Thyroid gland (tissue), 4 donors: ENCODE measurements at regions not wholly inside any gene's neighbourhood (a gene's known extent, or its start where the extent isn't known, plus 50 kb on each side); places are given as distances from the start of the nearest gene placed in this dataset.

Experiments
- CTCF ChIP-seq, 6 experiments: fragments of 200-600 bp in 3 of 6; fragments of 450-650 bp in 3 of 6; sonication (generic) in 3 of 6; IDR thresholded peaks; one replicate each; pipeline ENCODE4 v1.5.1; 2016 to 2019; ENCODE audit warnings: antibody characterized with exemption in 6 of 6, mild to moderate bottlenecking in 2 of 6, inconsistent platforms in 1 of 6, moderate library complexity in 1 of 6
- POLR2A ChIP-seq, 2 donors: fragments of 450-650 bp; IDR thresholded peaks; one replicate each; pipeline ENCODE4 v1.6.1; 2017; ENCODE audit warnings: antibody characterized with exemption in 2 of 2, mild to moderate bottlenecking in 2 of 2, moderate library complexity in 1 of 2

- TF ChIP-seq CTCF (IDR thresholded peaks at IDR 0.05) = no peak
- no peak for TF ChIP-seq POLR2A (IDR thresholded peaks at IDR 0.05)
Measured at GRCh38 chr4:151610229-151610628, 150.6 kb downstream of the GATB start.
